HL-60 (cell line): ENCODE measurements at regions not wholly inside any gene's neighbourhood (a gene's known extent, or its start where the extent isn't known, plus 50 kb on each side); places are given as distances from the start of the nearest gene placed in this dataset.

Source experiments
- GABPA ChIP-seq: IDR thresholded peaks from 2 replicates; pipeline ENCODE4 v1.6.1; 2012; ENCODE audit warnings: low read depth
- POLR2AphosphoS5 ChIP-seq: IDR thresholded peaks from 2 replicates; pipeline ENCODE4 v1.6.1; 2012; ENCODE audit warnings: low read depth
- SPI1 ChIP-seq: IDR thresholded peaks from 2 replicates; pipeline ENCODE4 v1.6.1; 2012; ENCODE audit warnings: low read depth, mild to moderate bottlenecking, borderline replicate concordance
- TF ChIP-seq, protein P1 (sequence below): IDR thresholded peaks from one replicate; pipeline ENCODE4 v1.5.1; 2011; ENCODE audit warnings: low read length, control low read depth, inconsistent platforms; ENCODE audit not compliant: insufficient read depth
- TF ChIP-seq, protein P2 (sequence below): IDR thresholded peaks from 2 replicates; pipeline ENCODE4 v1.6.1; 2012; ENCODE audit warnings: low read depth; ENCODE audit not compliant: insufficient replicate concordance

DNA sequence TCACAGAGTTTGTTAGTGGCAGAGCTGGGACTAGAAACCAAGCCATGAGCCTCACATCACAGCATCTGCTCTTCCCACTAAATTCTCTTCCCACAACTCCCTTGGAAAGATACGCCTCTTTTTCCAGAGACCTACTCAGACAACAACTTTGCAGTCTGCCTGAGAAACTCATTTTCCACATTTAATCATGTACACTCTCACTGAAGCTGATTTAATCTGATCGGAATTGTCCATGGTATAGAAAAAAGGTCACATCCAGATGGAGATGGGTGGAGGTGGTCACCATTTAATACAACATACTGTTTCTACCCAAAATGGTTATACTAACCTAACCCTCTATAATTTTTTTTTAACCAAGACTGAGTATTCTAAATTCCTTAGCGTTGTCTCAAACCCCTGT is 366.2 kb downstream of the ENC1 start:
- TF ChIP-seq, protein P1, sequence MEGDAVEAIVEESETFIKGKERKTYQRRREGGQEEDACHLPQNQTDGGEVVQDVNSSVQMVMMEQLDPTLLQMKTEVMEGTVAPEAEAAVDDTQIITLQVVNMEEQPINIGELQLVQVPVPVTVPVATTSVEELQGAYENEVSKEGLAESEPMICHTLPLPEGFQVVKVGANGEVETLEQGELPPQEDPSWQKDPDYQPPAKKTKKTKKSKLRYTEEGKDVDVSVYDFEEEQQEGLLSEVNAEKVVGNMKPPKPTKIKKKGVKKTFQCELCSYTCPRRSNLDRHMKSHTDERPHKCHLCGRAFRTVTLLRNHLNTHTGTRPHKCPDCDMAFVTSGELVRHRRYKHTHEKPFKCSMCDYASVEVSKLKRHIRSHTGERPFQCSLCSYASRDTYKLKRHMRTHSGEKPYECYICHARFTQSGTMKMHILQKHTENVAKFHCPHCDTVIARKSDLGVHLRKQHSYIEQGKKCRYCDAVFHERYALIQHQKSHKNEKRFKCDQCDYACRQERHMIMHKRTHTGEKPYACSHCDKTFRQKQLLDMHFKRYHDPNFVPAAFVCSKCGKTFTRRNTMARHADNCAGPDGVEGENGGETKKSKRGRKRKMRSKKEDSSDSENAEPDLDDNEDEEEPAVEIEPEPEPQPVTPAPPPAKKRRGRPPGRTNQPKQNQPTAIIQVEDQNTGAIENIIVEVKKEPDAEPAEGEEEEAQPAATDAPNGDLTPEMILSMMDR, result no peak
- TF ChIP-seq, protein P2, sequence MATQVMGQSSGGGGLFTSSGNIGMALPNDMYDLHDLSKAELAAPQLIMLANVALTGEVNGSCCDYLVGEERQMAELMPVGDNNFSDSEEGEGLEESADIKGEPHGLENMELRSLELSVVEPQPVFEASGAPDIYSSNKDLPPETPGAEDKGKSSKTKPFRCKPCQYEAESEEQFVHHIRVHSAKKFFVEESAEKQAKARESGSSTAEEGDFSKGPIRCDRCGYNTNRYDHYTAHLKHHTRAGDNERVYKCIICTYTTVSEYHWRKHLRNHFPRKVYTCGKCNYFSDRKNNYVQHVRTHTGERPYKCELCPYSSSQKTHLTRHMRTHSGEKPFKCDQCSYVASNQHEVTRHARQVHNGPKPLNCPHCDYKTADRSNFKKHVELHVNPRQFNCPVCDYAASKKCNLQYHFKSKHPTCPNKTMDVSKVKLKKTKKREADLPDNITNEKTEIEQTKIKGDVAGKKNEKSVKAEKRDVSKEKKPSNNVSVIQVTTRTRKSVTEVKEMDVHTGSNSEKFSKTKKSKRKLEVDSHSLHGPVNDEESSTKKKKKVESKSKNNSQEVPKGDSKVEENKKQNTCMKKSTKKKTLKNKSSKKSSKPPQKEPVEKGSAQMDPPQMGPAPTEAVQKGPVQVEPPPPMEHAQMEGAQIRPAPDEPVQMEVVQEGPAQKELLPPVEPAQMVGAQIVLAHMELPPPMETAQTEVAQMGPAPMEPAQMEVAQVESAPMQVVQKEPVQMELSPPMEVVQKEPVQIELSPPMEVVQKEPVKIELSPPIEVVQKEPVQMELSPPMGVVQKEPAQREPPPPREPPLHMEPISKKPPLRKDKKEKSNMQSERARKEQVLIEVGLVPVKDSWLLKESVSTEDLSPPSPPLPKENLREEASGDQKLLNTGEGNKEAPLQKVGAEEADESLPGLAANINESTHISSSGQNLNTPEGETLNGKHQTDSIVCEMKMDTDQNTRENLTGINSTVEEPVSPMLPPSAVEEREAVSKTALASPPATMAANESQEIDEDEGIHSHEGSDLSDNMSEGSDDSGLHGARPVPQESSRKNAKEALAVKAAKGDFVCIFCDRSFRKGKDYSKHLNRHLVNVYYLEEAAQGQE, result no peak
- no peak for TF ChIP-seq POLR2AphosphoS5
- TF ChIP-seq SPI1, result no peak
- TF ChIP-seq GABPA, result no peak
